ENCODE measurements at regions not wholly inside any gene's neighbourhood (a gene's known extent, or its start where the extent isn't known, plus 50 kb on each side); places are given as distances from the start of the nearest gene placed in this dataset.

- Histone ChIP-seq H3K23ac (ENCODE audit: insufficient read length) (no peak overlapping the region), H3K23me2 (ENCODE audit: low read depth, low read length) (no peaks in the 10 kb centered on the region), H3K4me2 (ENCODE audit: insufficient read depth in 1 of 2, low read depth in 2 of 2, low read length in 2 of 2) (no peak overlapping the region), H3K4me1 (replicated peaks in 1 of 4; ENCODE audit: control insufficient read depth in 3 of 4, insufficient read depth in 4 of 4, low read length in 3 of 4) (peaks cover 0 to 13% (median 3%) of the 10 kb centered on the region in 4 experiments; a peak in 6 of 7 replicates), H4K8ac (ENCODE audit: extremely low read depth, insufficient read depth, low read length) (no peak overlapping the region), H3K79me2 (ENCODE audit: control insufficient read depth in 1 of 2, insufficient read depth in 2 of 2, low read length in 2 of 2) (no peaks in the 10 kb centered on the region), H2BK20ac (ENCODE audit: low read length) (no peak overlapping the region), H2BK5ac (ENCODE audit: low read depth, low read length) (no peak overlapping the region), H3K4me3 (ENCODE audit: extremely low read depth in 1 of 4, insufficient read depth in 2 of 4, low read depth in 3 of 4, low read length in 4 of 4) (no peak overlapping the region), H3K9me3 (ENCODE audit: insufficient read depth in 2 of 2, low read depth in 1 of 2, low read length in 1 of 2) (peaks cover 0 to 5% of the 10 kb centered on the region in 2 experiments; a peak in 1 of 4 replicates), H4K20me1 (replicated peaks in 1 of 2; ENCODE audit: control insufficient read depth in 1 of 2, insufficient read depth in 2 of 2, low read length in 2 of 2) (no peaks in the 10 kb centered on the region), H3K4ac (replicated peaks; ENCODE audit: insufficient read length, low read depth, low read length) (no peak overlapping the region), H2AFZ (ENCODE audit: low read length) (no peak overlapping the region), H4K5ac (ENCODE audit: insufficient read length, low read depth, low read length) (no peak overlapping the region), H2AK5ac (ENCODE audit: low read depth, low read length) (no peak overlapping the region), H3K27ac (ENCODE audit: low read depth, low read length) (no peak overlapping the region), H3K36me3 (ENCODE audit: control insufficient read depth in 2 of 4, insufficient read depth in 4 of 4, low read length in 3 of 4) (no peaks in the 10 kb centered on the region), H2BK120ac (replicated peaks; ENCODE audit: low read depth, low read length) (no peak overlapping the region), H2BK12ac (ENCODE audit: low read depth, low read length) (no peak overlapping the region), H3K56ac (replicated peaks; ENCODE audit: insufficient read length, low read depth, low read length) (no peak overlapping the region), H3K79me1 (ENCODE audit: low read depth, low read length) (no peaks in the 10 kb centered on the region), H3K14ac (ENCODE audit: insufficient read length) (no peak overlapping the region), H3K27me3 (replicated peaks in 1 of 4; ENCODE audit: control insufficient read depth in 3 of 4, extremely low read depth in 1 of 4, insufficient read depth in 3 of 4, low read length in 3 of 4) (no peaks in the 10 kb centered on the region; a peak in 3 of 7 replicates), H3K9ac (replicated peaks in 1 of 4; ENCODE audit: extremely low read depth in 1 of 4, low read depth in 3 of 4, low read length in 3 of 4) (no peak overlapping the region), H4K91ac (replicated peaks; ENCODE audit: insufficient read length, low read length) (no peak overlapping the region), H2BK15ac (ENCODE audit: low read length) (no peak overlapping the region), H3K18ac (ENCODE audit: extremely low read depth, low read length) (no peak overlapping the region)
- TF ChIP-seq CHD1 (IDR thresholded peaks at IDR 0.05; ENCODE audit: low read depth, low read length) (no peak), TEAD4 (IDR thresholded peaks at IDR 0.05; ENCODE audit: low read depth, low read length) (no peak)
- DNase-seq (ENCODE audit: low read depth in 1 of 2, low spot score in 2 of 2) (no peak), FAIRE-seq (no peak)
- 94% methylated on average over 2 of the region's 2 CpGs; no CpG with 5 or more reads in 1 of the 2 experiments for WGBS, 2 experiments (ENCODE audit: extremely low coverage in 1 of 2, insufficient coverage in 1 of 2, insufficient read length in 1 of 2, insufficient replicate concordance in 2 of 2, low coverage in 1 of 2, low lambda C conversion rate in 2 of 2, missing lambda C conversion rate in 1 of 2)
- ChIA-PET CTCF (ENCODE audit: partially characterized antibody) (interaction anchor here (0.8 to 4.9 kb wide), 9 partner anchors 9 to 238 kb away, joined by 3 to 40 read pairs (median 3); no protein-coding TSS in a partner anchor), POLR2A (ENCODE audit: partially characterized antibody) (interaction anchor here (1.6 kb wide), 1 partner anchor 9 kb away, joined by 3 read pairs; no protein-coding TSS in a partner anchor)
Measured at GRCh38 chr11:69958308-69958707, 119.8 kb upstream of the ANO1 start.
